H1 (cell line): ENCODE measurements at regions not wholly inside any gene's neighbourhood (a gene's known extent, or its start where the extent isn't known, plus 50 kb on each side); places are given as distances from the start of the nearest gene placed in this dataset.

Experiments
- TF ChIP-seq, protein P1 (sequence below): fragments of 300-600 bp; sonication (generic); IDR thresholded peaks from 2 replicates; pipeline ENCODE4 v1.7.1; 2012; ENCODE audit warnings: low read length, moderate library complexity, mild to moderate bottlenecking, inconsistent platforms; ENCODE audit not compliant: insufficient replicate concordance
- TF ChIP-seq, protein P2 (sequence below): IDR thresholded peaks from 2 replicates; pipeline ENCODE4 v1.6.1; 2012; ENCODE audit warnings: inconsistent platforms

DNA sequence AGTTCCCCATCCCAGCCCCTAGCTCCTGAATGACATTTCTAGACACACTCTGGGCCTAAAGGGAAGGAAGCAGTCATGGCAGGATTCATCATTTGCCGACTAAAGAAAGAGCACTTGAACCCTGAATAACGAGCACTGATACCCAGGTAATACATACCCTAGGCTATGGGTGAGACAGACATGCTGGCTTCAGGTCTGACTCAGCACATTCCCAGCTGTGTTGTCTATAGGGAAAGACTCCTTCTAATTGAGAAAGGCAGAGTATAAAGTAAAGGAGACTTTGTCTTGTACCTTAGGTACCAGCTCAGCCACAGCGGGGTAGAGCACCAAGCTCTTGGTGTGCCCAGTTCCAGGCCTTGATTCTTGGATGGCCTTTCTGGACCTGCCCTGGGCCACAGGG lies 870.5 kb downstream of the PDCD6IP start (continued):
- TF ChIP-seq, protein P1, sequence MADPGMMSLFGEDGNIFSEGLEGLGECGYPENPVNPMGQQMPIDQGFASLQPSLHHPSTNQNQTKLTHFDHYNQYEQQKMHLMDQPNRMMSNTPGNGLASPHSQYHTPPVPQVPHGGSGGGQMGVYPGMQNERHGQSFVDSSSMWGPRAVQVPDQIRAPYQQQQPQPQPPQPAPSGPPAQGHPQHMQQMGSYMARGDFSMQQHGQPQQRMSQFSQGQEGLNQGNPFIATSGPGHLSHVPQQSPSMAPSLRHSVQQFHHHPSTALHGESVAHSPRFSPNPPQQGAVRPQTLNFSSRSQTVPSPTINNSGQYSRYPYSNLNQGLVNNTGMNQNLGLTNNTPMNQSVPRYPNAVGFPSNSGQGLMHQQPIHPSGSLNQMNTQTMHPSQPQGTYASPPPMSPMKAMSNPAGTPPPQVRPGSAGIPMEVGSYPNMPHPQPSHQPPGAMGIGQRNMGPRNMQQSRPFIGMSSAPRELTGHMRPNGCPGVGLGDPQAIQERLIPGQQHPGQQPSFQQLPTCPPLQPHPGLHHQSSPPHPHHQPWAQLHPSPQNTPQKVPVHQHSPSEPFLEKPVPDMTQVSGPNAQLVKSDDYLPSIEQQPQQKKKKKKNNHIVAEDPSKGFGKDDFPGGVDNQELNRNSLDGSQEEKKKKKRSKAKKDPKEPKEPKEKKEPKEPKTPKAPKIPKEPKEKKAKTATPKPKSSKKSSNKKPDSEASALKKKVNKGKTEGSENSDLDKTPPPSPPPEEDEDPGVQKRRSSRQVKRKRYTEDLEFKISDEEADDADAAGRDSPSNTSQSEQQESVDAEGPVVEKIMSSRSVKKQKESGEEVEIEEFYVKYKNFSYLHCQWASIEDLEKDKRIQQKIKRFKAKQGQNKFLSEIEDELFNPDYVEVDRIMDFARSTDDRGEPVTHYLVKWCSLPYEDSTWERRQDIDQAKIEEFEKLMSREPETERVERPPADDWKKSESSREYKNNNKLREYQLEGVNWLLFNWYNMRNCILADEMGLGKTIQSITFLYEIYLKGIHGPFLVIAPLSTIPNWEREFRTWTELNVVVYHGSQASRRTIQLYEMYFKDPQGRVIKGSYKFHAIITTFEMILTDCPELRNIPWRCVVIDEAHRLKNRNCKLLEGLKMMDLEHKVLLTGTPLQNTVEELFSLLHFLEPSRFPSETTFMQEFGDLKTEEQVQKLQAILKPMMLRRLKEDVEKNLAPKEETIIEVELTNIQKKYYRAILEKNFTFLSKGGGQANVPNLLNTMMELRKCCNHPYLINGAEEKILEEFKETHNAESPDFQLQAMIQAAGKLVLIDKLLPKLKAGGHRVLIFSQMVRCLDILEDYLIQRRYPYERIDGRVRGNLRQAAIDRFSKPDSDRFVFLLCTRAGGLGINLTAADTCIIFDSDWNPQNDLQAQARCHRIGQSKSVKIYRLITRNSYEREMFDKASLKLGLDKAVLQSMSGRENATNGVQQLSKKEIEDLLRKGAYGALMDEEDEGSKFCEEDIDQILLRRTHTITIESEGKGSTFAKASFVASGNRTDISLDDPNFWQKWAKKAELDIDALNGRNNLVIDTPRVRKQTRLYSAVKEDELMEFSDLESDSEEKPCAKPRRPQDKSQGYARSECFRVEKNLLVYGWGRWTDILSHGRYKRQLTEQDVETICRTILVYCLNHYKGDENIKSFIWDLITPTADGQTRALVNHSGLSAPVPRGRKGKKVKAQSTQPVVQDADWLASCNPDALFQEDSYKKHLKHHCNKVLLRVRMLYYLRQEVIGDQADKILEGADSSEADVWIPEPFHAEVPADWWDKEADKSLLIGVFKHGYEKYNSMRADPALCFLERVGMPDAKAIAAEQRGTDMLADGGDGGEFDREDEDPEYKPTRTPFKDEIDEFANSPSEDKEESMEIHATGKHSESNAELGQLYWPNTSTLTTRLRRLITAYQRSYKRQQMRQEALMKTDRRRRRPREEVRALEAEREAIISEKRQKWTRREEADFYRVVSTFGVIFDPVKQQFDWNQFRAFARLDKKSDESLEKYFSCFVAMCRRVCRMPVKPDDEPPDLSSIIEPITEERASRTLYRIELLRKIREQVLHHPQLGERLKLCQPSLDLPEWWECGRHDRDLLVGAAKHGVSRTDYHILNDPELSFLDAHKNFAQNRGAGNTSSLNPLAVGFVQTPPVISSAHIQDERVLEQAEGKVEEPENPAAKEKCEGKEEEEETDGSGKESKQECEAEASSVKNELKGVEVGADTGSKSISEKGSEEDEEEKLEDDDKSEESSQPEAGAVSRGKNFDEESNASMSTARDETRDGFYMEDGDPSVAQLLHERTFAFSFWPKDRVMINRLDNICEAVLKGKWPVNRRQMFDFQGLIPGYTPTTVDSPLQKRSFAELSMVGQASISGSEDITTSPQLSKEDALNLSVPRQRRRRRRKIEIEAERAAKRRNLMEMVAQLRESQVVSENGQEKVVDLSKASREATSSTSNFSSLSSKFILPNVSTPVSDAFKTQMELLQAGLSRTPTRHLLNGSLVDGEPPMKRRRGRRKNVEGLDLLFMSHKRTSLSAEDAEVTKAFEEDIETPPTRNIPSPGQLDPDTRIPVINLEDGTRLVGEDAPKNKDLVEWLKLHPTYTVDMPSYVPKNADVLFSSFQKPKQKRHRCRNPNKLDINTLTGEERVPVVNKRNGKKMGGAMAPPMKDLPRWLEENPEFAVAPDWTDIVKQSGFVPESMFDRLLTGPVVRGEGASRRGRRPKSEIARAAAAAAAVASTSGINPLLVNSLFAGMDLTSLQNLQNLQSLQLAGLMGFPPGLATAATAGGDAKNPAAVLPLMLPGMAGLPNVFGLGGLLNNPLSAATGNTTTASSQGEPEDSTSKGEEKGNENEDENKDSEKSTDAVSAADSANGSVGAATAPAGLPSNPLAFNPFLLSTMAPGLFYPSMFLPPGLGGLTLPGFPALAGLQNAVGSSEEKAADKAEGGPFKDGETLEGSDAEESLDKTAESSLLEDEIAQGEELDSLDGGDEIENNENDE, result no peak
- TF ChIP-seq, protein P2, sequence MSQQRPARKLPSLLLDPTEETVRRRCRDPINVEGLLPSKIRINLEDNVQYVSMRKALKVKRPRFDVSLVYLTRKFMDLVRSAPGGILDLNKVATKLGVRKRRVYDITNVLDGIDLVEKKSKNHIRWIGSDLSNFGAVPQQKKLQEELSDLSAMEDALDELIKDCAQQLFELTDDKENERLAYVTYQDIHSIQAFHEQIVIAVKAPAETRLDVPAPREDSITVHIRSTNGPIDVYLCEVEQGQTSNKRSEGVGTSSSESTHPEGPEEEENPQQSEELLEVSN, result no peak
